Peyer's patch (tissue), 4 donors: ENCODE measurements at regions not wholly inside any gene's neighbourhood (a gene's known extent, or its start where the extent isn't known, plus 50 kb on each side); places are given as distances from the start of the nearest gene placed in this dataset.
A peak's percentile ranks its signal among the peaks of the same experiment; 100 is the strongest.

ENCODE experiments used
- DNase-seq, 3 donors: peaks; one replicate each; pipeline ENCODE4 v3.0.0-alpha.2; 2017 to 2019
- H3K27ac ChIP-seq, 4 donors: fragments of 200-600 bp; sonication (generic); one replicate each; pipeline ENCODE4 v1.5.1; 2016 to 2019
- H3K27me3 ChIP-seq, 2 donors: fragments of 200-600 bp; sonication (generic); one replicate each; pipeline ENCODE4 v1.5.1; 2019
- H3K36me3 ChIP-seq, 3 donors: fragments of 200-600 bp; sonication (generic); one replicate each; pipeline ENCODE4 v1.5.1; 2016 to 2019
- H3K4me1 ChIP-seq, 4 donors: fragments of 200-600 bp; sonication (generic); one replicate each; pipeline ENCODE4 v1.5.1; 2016 to 2019
- H3K4me3 ChIP-seq, 4 donors: fragments of 200-600 bp; sonication (generic); 1 replicate in 3 of 4; 2 replicates in 1 of 4; pipeline ENCODE4 v1.5.1; 2016 to 2019; ENCODE audit warnings: mild to moderate bottlenecking in 1 of 4
- H3K9me3 ChIP-seq, 4 donors: fragments of 200-600 bp; sonication (generic); one replicate each; pipeline ENCODE4 v1.5.1; 2016 to 2019; ENCODE audit warnings: mild to moderate bottlenecking in 1 of 4
- POLR2A ChIP-seq, 2 donors: fragments of 450-650 bp; IDR thresholded peaks; one replicate each; pipeline ENCODE4 v1.5.1; 2017; ENCODE audit warnings: antibody characterized with exemption in 2 of 2, mild to moderate bottlenecking in 2 of 2, moderate library complexity in 2 of 2
- TF ChIP-seq, protein P1 (sequence below), 6 experiments: fragments of 450-650 bp in 4 of 6; fragments of 200-600 bp in 2 of 6; sonication (generic) in 1 of 6; IDR thresholded peaks; one replicate each; pipeline ENCODE4 v1.5.1; 2017 to 2019; ENCODE audit warnings: antibody characterized with exemption in 6 of 6, mild to moderate bottlenecking in 3 of 6, moderate library complexity in 1 of 6

DNA sequence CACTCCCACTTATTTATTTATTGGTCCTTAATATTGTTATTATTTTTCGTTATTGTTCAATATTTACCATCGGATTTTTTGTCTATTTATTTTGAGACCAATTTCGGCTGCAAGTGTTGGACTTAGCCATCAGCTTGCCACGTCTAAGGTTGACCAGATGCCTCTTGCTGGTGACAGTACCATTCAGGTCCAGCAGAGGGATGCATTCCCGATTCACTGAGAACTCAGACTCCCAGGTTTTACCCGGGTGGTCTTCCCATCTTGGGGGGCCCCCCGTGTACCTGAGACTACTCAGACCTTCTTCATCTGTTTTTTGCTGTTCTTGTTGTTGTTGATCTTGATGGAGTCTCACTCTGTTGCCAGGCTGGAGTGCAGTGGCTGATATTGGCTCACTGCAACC is 1435.2 kb downstream of the UQCRFS1 start:
- H3K9me3 ChIP-seq: peaks cover 0 to 4% (median 0%) of the 10 kb centered on the region in 4 donors
- H3K27ac ChIP-seq: no peak overlapping the region
- DNase-seq: no peak
- no peaks in the 10 kb centered on the region for H3K27me3 ChIP-seq
- TF ChIP-seq, protein P1, sequence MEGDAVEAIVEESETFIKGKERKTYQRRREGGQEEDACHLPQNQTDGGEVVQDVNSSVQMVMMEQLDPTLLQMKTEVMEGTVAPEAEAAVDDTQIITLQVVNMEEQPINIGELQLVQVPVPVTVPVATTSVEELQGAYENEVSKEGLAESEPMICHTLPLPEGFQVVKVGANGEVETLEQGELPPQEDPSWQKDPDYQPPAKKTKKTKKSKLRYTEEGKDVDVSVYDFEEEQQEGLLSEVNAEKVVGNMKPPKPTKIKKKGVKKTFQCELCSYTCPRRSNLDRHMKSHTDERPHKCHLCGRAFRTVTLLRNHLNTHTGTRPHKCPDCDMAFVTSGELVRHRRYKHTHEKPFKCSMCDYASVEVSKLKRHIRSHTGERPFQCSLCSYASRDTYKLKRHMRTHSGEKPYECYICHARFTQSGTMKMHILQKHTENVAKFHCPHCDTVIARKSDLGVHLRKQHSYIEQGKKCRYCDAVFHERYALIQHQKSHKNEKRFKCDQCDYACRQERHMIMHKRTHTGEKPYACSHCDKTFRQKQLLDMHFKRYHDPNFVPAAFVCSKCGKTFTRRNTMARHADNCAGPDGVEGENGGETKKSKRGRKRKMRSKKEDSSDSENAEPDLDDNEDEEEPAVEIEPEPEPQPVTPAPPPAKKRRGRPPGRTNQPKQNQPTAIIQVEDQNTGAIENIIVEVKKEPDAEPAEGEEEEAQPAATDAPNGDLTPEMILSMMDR (IDR thresholded peaks at IDR 0.05): no peak
- no peak overlapping the region for H3K4me3 ChIP-seq
- H3K36me3 ChIP-seq: no peaks in the 10 kb centered on the region
- H3K4me1 ChIP-seq: no peaks in the 10 kb centered on the region

DNA sequence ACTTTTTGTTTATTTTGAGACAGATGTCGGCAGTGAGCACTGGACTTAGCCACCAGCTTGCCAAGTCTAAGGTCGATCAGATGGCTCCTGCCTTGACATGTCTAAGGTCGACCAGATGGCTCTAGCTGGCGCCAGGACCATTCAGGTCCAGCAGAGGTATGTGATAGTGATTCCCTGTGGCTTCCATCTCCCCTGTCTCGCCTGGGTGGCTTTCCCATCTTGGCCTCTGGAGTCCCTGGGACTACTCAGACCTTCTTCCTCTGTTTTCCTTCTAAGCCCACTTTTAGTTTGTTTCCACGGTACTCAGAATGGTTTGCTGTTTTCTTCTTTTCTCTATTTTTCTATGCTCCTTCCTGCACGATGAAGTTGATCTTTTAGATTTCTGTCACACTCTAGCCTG is 1435.7 kb downstream of the UQCRFS1 start:
- Histone ChIP-seq H3K4me1 (no peaks in the 10 kb centered on the region), H3K36me3 (no peaks in the 10 kb centered on the region), H3K9me3 (peaks cover 0 to 4% (median 0%) of the 10 kb centered on the region in 4 donors), H3K27me3 (no peaks in the 10 kb centered on the region), H3K4me3 (no peak overlapping the region), H3K27ac (no peak overlapping the region)
- TF ChIP-seq POLR2A (IDR thresholded peaks at IDR 0.05): no peak
- TF ChIP-seq, protein P1 (IDR thresholded peaks at IDR 0.05): no peak
- DNase-seq: no peak

DNA sequence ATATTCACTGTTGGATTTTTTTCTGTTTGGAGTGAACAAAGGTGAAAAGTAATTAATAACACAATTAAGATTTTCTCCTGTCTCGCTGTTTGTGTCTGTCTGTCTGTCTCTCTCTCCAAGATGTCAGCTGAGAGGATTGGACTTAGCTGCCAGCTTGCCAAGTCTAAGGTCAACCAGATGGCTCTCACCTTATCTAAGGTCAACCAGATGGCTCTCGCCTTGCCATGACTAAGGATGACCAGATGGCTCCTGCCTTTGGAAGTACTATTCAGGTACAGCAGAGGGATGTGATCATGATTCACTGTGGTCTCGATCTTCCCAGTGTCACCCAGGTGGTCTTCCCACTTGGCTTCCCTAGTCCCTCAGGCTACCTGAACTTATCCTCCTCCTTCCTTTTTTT is 1436.4 kb downstream of the UQCRFS1 start:
- Histone ChIP-seq H3K9me3 (peaks cover 0 to 4% (median 0%) of the 10 kb centered on the region in 4 donors), H3K36me3 (no peaks in the 10 kb centered on the region), H3K27ac (no peak overlapping the region), H3K4me3 (no peak overlapping the region), H3K27me3 (no peaks in the 10 kb centered on the region), H3K4me1 (no peaks in the 10 kb centered on the region)
- DNase-seq: no peak
- TF ChIP-seq, protein P1 (IDR thresholded peaks at IDR 0.05): no peak
- TF ChIP-seq POLR2A (IDR thresholded peaks at IDR 0.05): no peak

DNA sequence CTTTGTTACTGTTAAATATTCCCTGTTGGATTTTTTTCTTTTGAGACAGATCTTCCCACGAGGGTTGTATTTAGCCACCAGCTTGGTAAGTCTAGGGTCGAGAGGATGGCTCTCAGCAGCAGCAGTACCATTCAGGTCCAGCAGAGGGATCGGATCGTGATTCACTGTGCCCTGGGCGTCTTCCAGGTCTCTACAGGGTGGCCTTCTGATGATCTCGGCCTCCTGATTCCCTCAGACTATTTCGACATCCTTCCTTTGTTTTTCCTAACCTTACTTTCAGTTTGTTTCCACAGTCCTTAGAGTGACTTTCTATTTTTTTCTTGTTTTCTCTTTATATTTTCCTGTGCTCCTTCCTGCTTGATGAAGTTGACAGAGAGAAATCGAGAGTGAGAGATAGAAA is 1436.9 kb downstream of the UQCRFS1 start:
- no peak for TF ChIP-seq POLR2A (IDR thresholded peaks at IDR 0.05)
- TF ChIP-seq, protein P1 (IDR thresholded peaks at IDR 0.05): no peak
- DNase-seq: no peak
- Histone ChIP-seq H3K4me1 (no peaks in the 10 kb centered on the region), H3K27ac (no peak overlapping the region), H3K27me3 (no peaks in the 10 kb centered on the region), H3K4me3 (no peak overlapping the region), H3K36me3 (no peaks in the 10 kb centered on the region), H3K9me3 (peaks cover 0 to 4% (median 1%) of the 10 kb centered on the region in 4 donors)

DNA sequence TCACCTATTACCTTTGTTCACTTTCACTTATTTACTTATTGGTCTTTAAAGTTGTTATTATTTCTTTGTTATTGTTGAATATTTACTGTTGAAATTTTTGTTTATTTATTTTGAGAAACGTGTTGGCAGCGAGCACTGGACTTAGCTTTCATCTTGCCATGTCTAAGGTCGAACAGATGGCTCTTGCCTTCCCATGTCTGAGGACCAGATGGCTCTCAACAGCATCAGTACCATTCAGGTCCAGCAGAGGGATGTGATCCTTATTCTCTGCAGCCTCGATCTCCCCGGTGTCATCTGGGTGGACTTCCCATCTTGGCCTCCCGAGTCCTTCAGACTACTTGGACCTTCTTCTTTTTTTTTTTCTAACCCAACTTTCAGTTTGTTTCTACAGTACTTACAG is 1437.6 kb downstream of the UQCRFS1 start:
- Histone ChIP-seq H3K27ac (no peak overlapping the region), H3K4me1 (no peaks in the 10 kb centered on the region), H3K4me3 (no peak overlapping the region), H3K36me3 (no peaks in the 10 kb centered on the region), H3K9me3 (peaks cover 0 to 9% (median 5%) of the 10 kb centered on the region in 4 donors), H3K27me3 (no peaks in the 10 kb centered on the region)
- TF ChIP-seq, protein P1 (IDR thresholded peaks at IDR 0.05): no peak
- no peak for TF ChIP-seq POLR2A (IDR thresholded peaks at IDR 0.05)
- no peak for DNase-seq

DNA sequence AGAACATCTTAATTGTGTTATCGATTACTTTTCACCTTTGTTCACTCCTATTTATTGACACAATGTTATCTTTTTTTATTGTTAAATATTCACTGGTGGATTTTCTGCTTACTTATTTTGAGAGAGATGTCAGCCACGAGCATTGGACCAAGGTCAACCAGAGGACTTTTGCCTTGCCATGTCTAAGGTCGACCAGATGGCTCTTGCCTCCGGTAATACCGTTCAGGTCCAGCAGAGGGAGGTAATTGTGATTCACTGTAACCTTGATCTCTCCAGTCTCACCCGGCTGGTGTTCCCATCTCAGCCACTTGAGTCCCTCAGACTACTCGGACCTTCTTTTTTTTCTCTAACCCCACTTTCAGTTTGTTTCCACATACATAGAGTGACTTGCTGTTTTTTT is 1438.1 kb downstream of the UQCRFS1 start:
- no peaks in the 10 kb centered on the region for H3K27me3 ChIP-seq
- H3K4me3 ChIP-seq: no peak overlapping the region
- TF ChIP-seq, protein P1 (IDR thresholded peaks at IDR 0.05): peak in 1 of 6 experiments; percentile 6
- no peak for TF ChIP-seq POLR2A (IDR thresholded peaks at IDR 0.05)
- H3K36me3 ChIP-seq: no peaks in the 10 kb centered on the region
- DNase-seq: no peak
- H3K4me1 ChIP-seq: no peaks in the 10 kb centered on the region
- H3K9me3 ChIP-seq: peaks cover 0 to 10% (median 5%) of the 10 kb centered on the region in 4 donors
- no peak overlapping the region for H3K27ac ChIP-seq
